Neural cell (in vitro differentiated cells): ENCODE measurements at regions not wholly inside any gene's neighbourhood (a gene's known extent, or its start where the extent isn't known, plus 50 kb on each side); places are given as distances from the start of the nearest gene placed in this dataset.
"Not testable (repeated sequence)": the region's sequence is repeated elsewhere in the genome, so short reads cannot be mapped to it uniquely, and the experiment has no call there.

Source experiments
- H2AFZ ChIP-seq: fragments of 200-600, 300-800 bp; sonication (generic), shearing (Covaris generic); 2 replicates; pipeline ENCODE4 v1.6.0; 2014; ENCODE audit warnings: low read depth, mild to moderate bottlenecking, antibody characterized with exemption, low read length, moderate library complexity
- H3F3A ChIP-seq: fragments of 200-600 bp; shearing (Covaris generic); 2 replicates; pipeline ENCODE4 v1.6.1; 2016; ENCODE audit warnings: mild to moderate bottlenecking, moderate library complexity, mixed read lengths, antibody characterized with exemption, low read length; ENCODE audit not compliant: insufficient read depth, poor library complexity, severe bottlenecking
- H3K27ac ChIP-seq: fragments of 200-600, 300-800 bp; sonication (generic), shearing (Covaris generic); 2 replicates; pipeline ENCODE4 v1.5.1; 2014; ENCODE audit warnings: mild to moderate bottlenecking, low read length, moderate library complexity
- H3K27me3 ChIP-seq: fragments of 300-800, 200-600 bp; sonication (generic), shearing (Covaris generic); 2 replicates; pipeline ENCODE4 v1.6.0; 2014; ENCODE audit warnings: mild to moderate bottlenecking, low read depth, low read length, moderate library complexity; ENCODE audit not compliant: insufficient read depth
- H3K36me3 ChIP-seq: fragments of 300-800, 200-600 bp; sonication (generic), shearing (Covaris generic); 2 replicates; pipeline ENCODE4 v1.5.1; 2014; ENCODE audit warnings: mild to moderate bottlenecking, antibody characterized with exemption, low read length, moderate library complexity; ENCODE audit not compliant: insufficient read depth
- H3K4me2 ChIP-seq: fragments of 300-800, 200-600 bp; sonication (generic), shearing (Covaris generic); 2 replicates; pipeline ENCODE4 v1.6.0; 2014; ENCODE audit warnings: mild to moderate bottlenecking, low read length
- H3K4me3 ChIP-seq: fragments of 300-800, 200-600 bp; sonication (generic), shearing (Covaris generic); 2 replicates; pipeline ENCODE4 v1.5.1; 2014; ENCODE audit warnings: mild to moderate bottlenecking, low read length, moderate library complexity
- H3K79me2 ChIP-seq: fragments of 200-600 bp; shearing (Covaris generic); replicated peaks from 2 replicates; pipeline ENCODE4 v1.6.0; 2014; ENCODE audit warnings: mild to moderate bottlenecking, low read length, moderate library complexity; ENCODE audit not compliant: insufficient read depth
- H3K9ac ChIP-seq: fragments of 300-800, 200-600 bp; sonication (generic), shearing (Covaris generic); 2 replicates; pipeline ENCODE4 v1.6.1; 2016; ENCODE audit warnings: mild to moderate bottlenecking, low read length, mixed read lengths
- H3K9me2 ChIP-seq: fragments of 200-600 bp; shearing (Covaris generic); 2 replicates; pipeline ENCODE4 v1.6.1; 2016; ENCODE audit warnings: mild to moderate bottlenecking, low read length, mixed read lengths; ENCODE audit not compliant: insufficient read depth
- H3K9me3 ChIP-seq: fragments of 200-600, 300-800 bp; sonication (generic), shearing (Covaris generic); 2 replicates; pipeline ENCODE4 v1.6.1; 2016; ENCODE audit warnings: mild to moderate bottlenecking, mixed run types, low read length, moderate library complexity, mixed read lengths
- H4K20me1 ChIP-seq: fragments of 200-600 bp; shearing (Covaris generic); 2 replicates; pipeline ENCODE4 v1.6.1; 2016; ENCODE audit warnings: mild to moderate bottlenecking, mixed run types; ENCODE audit not compliant: insufficient read depth
- CTCF ChIP-seq: fragments of 450-650 bp; IDR thresholded peaks from 2 replicates; pipeline ENCODE4 v1.5.1; 2014; ENCODE audit warnings: antibody characterized with exemption, mild to moderate bottlenecking, moderate library complexity; ENCODE audit not compliant: poor library complexity, severe bottlenecking
- EP300 ChIP-seq: fragments of 450-650 bp; conservative IDR thresholded peaks from 2 replicates; pipeline ENCODE4 v1.6.1; 2014; ENCODE audit warnings: antibody characterized with exemption, mild to moderate bottlenecking, moderate library complexity; ENCODE audit not compliant: poor library complexity, severe bottlenecking
- EZH2 ChIP-seq: fragments of 200-600, 300-800 bp; shearing (Covaris generic), sonication (generic); IDR thresholded peaks from 2 replicates; pipeline ENCODE4 v1.6.1; 2014; ENCODE audit warnings: antibody characterized with exemption, low read length, borderline replicate concordance, mild to moderate bottlenecking; ENCODE audit not compliant: insufficient read depth, poor library complexity, severe bottlenecking
- MXI1 ChIP-seq: fragments of 450-650 bp; conservative IDR thresholded peaks from 2 replicates; pipeline ENCODE4 v1.6.1; 2014; ENCODE audit warnings: antibody characterized with exemption, mild to moderate bottlenecking; ENCODE audit not compliant: poor library complexity, severe bottlenecking
- POLR2AphosphoS5 ChIP-seq: IDR thresholded peaks from 2 replicates; pipeline ENCODE4 v1.6.1; 2012
- RAD21 ChIP-seq: fragments of 450-650 bp; conservative IDR thresholded peaks from 2 replicates; pipeline ENCODE4 v1.6.1; 2014; ENCODE audit warnings: antibody characterized with exemption, mild to moderate bottlenecking, moderate library complexity
- SMC3 ChIP-seq: fragments of 450-650 bp; conservative IDR thresholded peaks from 2 replicates; pipeline ENCODE4 v1.6.1; 2014; ENCODE audit warnings: antibody characterized with exemption, mild to moderate bottlenecking, moderate library complexity; ENCODE audit not compliant: poor library complexity
- TAF1 ChIP-seq: IDR thresholded peaks from 2 replicates; pipeline ENCODE4 v1.6.1; 2012; ENCODE audit warnings: low read depth

- Histone ChIP-seq H2AFZ (no peak overlapping the region), H3K79me2 (no peaks in the 10 kb centered on the region), H3K27me3 (no peaks in the 10 kb centered on the region), H3F3A (no peaks in the 10 kb centered on the region), H3K9me2 (no peaks in the 10 kb centered on the region), H3K36me3 (no peaks in the 10 kb centered on the region), H3K27ac (no peak overlapping the region), H3K4me2 (no peak overlapping the region), H3K9ac (no peak overlapping the region), H3K4me3 (no peak overlapping the region), H3K9me3 (no peaks in the 10 kb centered on the region), H4K20me1 (no peaks in the 10 kb centered on the region)
- TF ChIP-seq POLR2AphosphoS5 = no peak
- TF ChIP-seq RAD21 = no peak
- TF ChIP-seq EZH2 = no peak
- TF ChIP-seq MXI1 = no peak
- TF ChIP-seq CTCF = no peak
- no peak for TF ChIP-seq SMC3
- TF ChIP-seq EP300 = no peak
- TF ChIP-seq TAF1 = no peak
These were observed 474.5 kb downstream of the PRR16 start for GRCh38 chr5:120938604-120939003.

DNA sequence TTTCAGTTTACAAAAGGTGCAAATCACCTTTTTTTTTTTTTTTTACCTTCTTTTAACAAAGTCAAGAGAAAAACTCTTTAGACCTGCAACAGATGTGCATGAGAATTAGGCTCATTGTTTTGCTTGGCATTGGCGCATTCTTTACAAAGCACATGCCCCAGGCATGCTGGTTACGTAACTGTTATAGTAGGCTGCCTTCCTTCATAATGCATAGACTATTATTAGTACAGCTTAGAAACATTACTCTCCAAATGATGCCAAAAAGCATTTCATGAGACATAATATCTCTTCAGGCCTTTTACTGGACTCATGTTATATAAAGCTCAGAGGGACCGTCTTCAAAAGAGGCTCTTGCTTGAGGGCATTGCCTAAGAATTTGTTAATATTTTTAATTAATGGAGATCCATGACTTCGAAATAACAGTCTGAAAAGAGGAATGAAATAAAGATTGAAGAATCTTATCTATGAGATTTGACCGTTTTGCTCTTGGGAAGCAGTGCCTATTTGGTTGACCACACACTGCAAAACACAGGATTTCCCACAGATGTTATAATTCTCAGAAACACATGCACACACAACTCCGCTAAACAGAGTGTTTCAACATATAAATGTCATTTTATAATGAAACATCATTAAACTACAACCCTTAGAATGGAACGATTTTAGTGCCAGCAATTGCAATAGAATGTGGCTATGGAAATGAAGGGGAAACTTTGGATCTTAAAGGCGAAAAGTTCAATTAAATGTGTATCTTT is 478.7 kb downstream of the PRR16 start:
- no peak overlapping the region for H2AFZ ChIP-seq
- no peak overlapping the region for H3K4me3 ChIP-seq
- H4K20me1 ChIP-seq = no peaks in the 10 kb centered on the region
- no peak overlapping the region for H3K4me2 ChIP-seq
- H3K27ac ChIP-seq = no peak overlapping the region
- no peaks in the 10 kb centered on the region for H3F3A ChIP-seq
- no peaks in the 10 kb centered on the region for H3K9me3 ChIP-seq
- no peak overlapping the region for H3K9ac ChIP-seq
- no peaks in the 10 kb centered on the region for H3K27me3 ChIP-seq
- H3K79me2 ChIP-seq = no peaks in the 10 kb centered on the region
- no peaks in the 10 kb centered on the region for H3K36me3 ChIP-seq
- no peak for TF ChIP-seq POLR2AphosphoS5
- TF ChIP-seq SMC3 = no peak
- TF ChIP-seq MXI1 = no peak
- TF ChIP-seq RAD21 = no peak
- TF ChIP-seq EP300 = no peak
- H3K9me2 ChIP-seq = no peaks in the 10 kb centered on the region

GRCh38 chr5:120949596-120949995 is 485.5 kb downstream of the PRR16 start:
- H3K27ac ChIP-seq, H4K20me1 ChIP-seq, H3K79me2 ChIP-seq, H3K9me2 ChIP-seq, H3K9me3 ChIP-seq, H3K9ac ChIP-seq, H2AFZ ChIP-seq, H3K4me3 ChIP-seq, H3K27me3 ChIP-seq, H3F3A ChIP-seq, H3K36me3 ChIP-seq, H3K4me2 ChIP-seq: not testable (repeated sequence)

DNA sequence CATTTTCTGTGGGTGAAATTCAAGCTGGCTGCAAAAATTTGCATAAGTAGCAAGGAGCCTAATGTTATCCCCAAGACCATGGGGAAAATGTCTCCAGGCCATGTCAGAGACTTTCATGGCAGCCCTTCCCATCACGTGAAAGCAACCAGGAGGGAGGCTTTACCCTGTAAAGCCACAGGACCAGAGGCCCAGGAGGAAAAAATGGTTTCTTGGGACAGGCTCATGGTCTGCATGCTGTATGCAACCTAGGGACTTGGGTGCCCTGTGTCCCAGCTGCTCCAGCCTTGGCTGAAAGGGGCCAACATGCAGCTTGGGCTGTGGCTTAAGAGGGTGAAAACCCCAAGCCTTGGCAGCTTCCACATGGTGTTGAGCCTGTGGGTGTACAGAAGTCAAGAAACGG is 489.3 kb downstream of the PRR16 start:
- H3K9ac ChIP-seq, H2AFZ ChIP-seq, H3K36me3 ChIP-seq, H3K4me3 ChIP-seq, H4K20me1 ChIP-seq, H3K4me2 ChIP-seq, H3K9me2 ChIP-seq, H3K27ac ChIP-seq, H3K9me3 ChIP-seq, H3K79me2 ChIP-seq, H3K27me3 ChIP-seq, H3F3A ChIP-seq: not testable (repeated sequence)
